Adrenal gland (tissue), 9 donors: ENCODE measurements at regions not wholly inside any gene's neighbourhood (a gene's known extent, or its start where the extent isn't known, plus 50 kb on each side); places are given as distances from the start of the nearest gene placed in this dataset.
"Not testable (repeated sequence)": the region's sequence is repeated elsewhere in the genome, so short reads cannot be mapped to it uniquely, and the experiment has no call there.

Experiments
- DNase-seq, 7 donors: peaks; one replicate each; pipeline ENCODE4 v3.0.0-alpha.2; 2019 to 2020
- H3K27ac ChIP-seq, 5 donors: fragments of 200-600 bp; sonication (generic) in 4 of 5; 1 replicate in 3 of 5; 2 replicates in 2 of 5; pipeline versions ENCODE4 v1.5.1 to v1.8.0; 2016 to 2020; ENCODE audit warnings: mild to moderate bottlenecking in 1 of 5
- H3K27me3 ChIP-seq: fragments of 200-600 bp; 2 replicates; pipeline ENCODE4 v1.8.0; 2021
- H3K36me3 ChIP-seq, 2 donors: fragments of 200-600 bp; replicated peaks in 1 of 2; 1 replicate in 1 of 2; 2 replicates in 1 of 2; pipeline versions ENCODE4 v1.5.1 to v1.8.0; 2018 to 2022
- H3K4me1 ChIP-seq, 2 donors: fragments of 200-600 bp; replicated peaks in 1 of 2; 1 replicate in 1 of 2; 2 replicates in 1 of 2; pipeline versions ENCODE4 v1.5.1 to v1.8.0; 2018 to 2021
- H3K4me3 ChIP-seq, 4 donors: fragments of 200-600 bp; sonication (generic) in 3 of 4; one replicate each; pipeline ENCODE4 v1.5.1; 2016 to 2018
- H3K9me3 ChIP-seq, 3 donors: fragments of 200-600 bp; sonication (generic) in 1 of 3; replicated peaks in 1 of 3; 1 replicate in 2 of 3; 2 replicates in 1 of 3; pipeline versions ENCODE4 v1.5.1 to v1.8.0; 2016 to 2021
- WGBS, 4 donors: extraction: QIAGEN DNeasy Blood & Tissue Kit in 2 of 4; methylation state at CpG; one replicate each; pipeline versions ENCODE4 v1.1.5 to v1.1.7; 2013 to 2017; 5-methylcytosine and 5-hydroxymethylcytosine counted together
- intact Hi-C, 2 donors: fragments of 100-400 bp; cut with DNase I; formaldehyde crosslinking; loops; one replicate each; pipeline versions ENCODE4 v1.14.1 to v1.15.0; 2022 to 2023
- TF ChIP-seq, protein P1 (sequence below), 6 experiments: fragments of 450-650 bp in 4 of 6; fragments of 200-600 bp in 2 of 6; sonication (generic) in 1 of 6; IDR thresholded peaks; 1 replicate in 5 of 6; 2 replicates in 1 of 6; pipeline versions ENCODE4 v1.5.1 to v1.8.0; 2016 to 2021; ENCODE audit warnings: antibody characterized with exemption in 6 of 6, mild to moderate bottlenecking in 2 of 6, moderate library complexity in 1 of 6
- donor health status: healthy with polysubstance abuse.
- donor health status: Bipolar disorder and iron deficiency.
- donor health status: DM: yes; HTN: yes; CAD: no.
- donor health status: DM: no; HTN: no; CAD: no.
- donor health status: DM: no; HTN: no; CAD: no.

DNA sequence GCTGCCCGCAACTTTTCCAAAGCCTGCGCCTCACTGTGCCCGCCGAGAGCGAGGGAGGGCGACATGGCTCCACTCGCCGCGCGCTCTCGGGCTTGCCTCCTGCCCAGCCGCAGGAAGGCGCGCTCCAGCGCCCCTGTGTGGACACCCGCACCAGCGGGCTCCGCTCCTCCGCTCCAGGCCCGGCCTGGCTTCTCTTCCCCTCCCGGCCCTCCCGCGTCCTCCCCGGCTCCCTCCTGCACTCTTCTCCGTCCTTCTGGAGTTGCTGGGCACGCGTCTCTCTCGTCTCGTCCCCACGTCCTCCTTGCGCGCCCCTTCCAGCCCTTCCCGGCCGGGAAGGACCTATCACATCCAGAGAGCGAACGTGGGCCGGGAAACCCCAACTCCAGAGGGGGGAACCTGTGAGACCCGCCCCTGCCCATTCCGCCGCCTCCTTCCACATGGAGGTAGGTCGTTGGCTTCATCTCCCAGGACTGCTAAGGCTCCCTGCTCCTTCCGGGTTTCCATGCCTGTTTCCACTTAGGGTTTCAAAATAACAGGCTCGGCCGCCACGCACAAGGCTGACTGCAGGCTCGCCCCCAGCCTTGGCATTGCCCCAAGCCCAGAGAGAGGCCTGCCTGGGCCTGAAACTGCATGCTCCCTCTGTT is 175.4 kb downstream of the ATP6V0E2 start:
- H3K36me3 ChIP-seq, H3K9me3 ChIP-seq, H3K27me3 ChIP-seq, H3K4me1 ChIP-seq, intact Hi-C loops: not testable (repeated sequence)
- 1 to 10% (median 4%) methylated on average over 8 to 27 of the region's 46 CpGs for WGBS, 4 donors
- peak; percentile 34 to 88 (median 55) for DNase-seq
- TF ChIP-seq, protein P1, sequence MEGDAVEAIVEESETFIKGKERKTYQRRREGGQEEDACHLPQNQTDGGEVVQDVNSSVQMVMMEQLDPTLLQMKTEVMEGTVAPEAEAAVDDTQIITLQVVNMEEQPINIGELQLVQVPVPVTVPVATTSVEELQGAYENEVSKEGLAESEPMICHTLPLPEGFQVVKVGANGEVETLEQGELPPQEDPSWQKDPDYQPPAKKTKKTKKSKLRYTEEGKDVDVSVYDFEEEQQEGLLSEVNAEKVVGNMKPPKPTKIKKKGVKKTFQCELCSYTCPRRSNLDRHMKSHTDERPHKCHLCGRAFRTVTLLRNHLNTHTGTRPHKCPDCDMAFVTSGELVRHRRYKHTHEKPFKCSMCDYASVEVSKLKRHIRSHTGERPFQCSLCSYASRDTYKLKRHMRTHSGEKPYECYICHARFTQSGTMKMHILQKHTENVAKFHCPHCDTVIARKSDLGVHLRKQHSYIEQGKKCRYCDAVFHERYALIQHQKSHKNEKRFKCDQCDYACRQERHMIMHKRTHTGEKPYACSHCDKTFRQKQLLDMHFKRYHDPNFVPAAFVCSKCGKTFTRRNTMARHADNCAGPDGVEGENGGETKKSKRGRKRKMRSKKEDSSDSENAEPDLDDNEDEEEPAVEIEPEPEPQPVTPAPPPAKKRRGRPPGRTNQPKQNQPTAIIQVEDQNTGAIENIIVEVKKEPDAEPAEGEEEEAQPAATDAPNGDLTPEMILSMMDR (IDR thresholded peaks at IDR 0.05), result peak in 1 of 6 experiments; percentile 15
- H3K4me3 ChIP-seq, result peak overlapping the region in 1 of 4 donors; percentile 49
- H3K27ac ChIP-seq, result peak overlapping the region in 2 of 5 donors; percentile 36 to 64

DNA sequence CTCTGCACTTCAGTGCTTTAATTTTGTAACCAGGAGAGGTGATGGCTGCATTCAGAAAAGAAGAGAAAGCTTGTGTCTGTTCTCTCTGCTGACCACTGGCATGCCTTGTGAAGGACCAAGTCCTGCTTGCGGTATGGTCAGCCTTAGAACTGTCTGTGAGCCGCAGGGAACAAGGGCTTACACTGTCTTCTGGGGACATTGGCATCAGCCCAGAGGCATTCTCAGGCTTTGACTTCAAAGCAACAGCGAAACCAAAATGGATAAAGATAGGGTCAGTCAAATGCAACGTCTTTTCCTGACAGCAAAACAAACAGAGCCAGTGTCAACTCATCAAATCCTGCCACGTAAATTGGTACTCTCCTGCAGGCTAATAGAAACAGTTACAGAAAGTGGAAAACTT is 179.6 kb downstream of the ATP6V0E2 start:
- intact Hi-C loops, result not testable (repeated sequence)

DNA sequence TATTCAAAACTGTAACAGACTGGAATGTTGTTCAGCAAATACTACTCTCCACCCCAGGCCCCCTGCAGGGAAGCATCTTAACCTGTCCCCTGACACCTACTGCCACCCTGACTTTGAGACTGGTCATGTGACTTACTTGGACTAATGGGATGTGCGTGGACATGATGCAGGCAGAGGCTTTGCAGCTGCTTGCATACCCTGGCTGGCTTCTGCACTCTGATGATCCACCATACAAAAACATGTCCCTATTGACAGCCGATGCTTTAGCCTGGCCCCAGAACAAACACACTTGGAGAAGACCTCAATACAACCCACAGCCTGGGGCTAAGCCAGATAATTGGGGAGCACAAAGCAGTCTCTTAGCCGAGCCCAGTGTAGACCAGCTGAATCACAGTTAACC is 180.5 kb downstream of the ATP6V0E2 start:
- WGBS, 4 donors, result 60 to 85% (median 80%) methylated on average over 1 to 3 of the region's 3 CpGs
- H3K4me3 ChIP-seq, H3K27me3 ChIP-seq, intact Hi-C loops, H3K36me3 ChIP-seq, DNase-seq, H3K27ac ChIP-seq, H3K9me3 ChIP-seq, H3K4me1 ChIP-seq: not testable (repeated sequence)

More for the DNA sequence above, 179.6 kb downstream of the ATP6V0E2 start:
- DNase-seq, H3K4me3 ChIP-seq, H3K27me3 ChIP-seq, H3K36me3 ChIP-seq, H3K9me3 ChIP-seq, H3K27ac ChIP-seq, H3K4me1 ChIP-seq: not testable (repeated sequence)
- WGBS, 4 donors, result 67 to 82% (median 76%) methylated on average over 5 of the region's 5 CpGs

DNA sequence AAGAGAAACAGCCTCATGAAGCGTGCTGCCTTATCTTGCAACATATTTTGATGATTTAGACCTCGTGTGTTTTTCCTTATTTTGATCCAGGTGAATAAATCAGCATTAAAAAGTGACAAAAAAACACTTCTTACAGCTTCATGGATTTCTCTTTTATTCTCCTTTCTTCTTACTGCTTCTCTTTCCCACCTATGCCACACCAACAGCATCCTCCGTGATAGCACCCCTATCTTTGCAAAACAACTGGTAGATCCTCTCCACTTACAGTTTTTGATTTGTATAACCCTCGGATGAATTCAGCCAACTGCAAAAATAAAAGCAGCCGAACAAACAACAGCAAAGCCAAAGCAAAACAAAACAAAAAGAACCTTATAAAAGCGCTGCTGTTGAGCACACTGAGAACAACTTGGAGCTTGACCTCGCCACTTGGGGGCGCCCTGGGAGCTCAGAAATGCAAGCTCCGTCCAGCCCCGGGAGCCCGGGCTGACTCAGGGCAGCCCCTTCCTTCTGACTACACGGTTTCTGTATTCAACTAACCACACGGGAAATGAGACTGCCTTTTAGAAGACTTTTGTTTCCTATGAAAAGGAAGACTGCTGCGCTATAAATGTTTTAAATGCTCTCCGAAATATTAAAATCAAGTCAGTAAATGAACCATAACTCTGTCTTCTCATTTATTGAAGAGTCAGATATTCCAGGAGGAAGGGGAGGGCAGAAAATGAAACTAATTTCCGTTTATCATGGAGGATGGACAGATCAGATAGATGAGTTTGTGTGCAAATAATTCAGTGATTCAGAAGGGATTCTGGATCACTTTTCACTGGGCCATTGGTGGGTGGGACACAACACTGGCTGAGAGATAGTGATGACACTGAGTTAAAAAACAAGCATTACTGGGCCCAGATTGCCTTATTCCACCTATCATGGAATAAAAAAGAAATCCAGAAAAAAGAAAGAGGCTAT is 186.8 kb downstream of the ATP6V0E2 start:
- H3K4me1 ChIP-seq, H3K27me3 ChIP-seq, H3K36me3 ChIP-seq, intact Hi-C loops, H3K9me3 ChIP-seq, H3K4me3 ChIP-seq, H3K27ac ChIP-seq: not testable (repeated sequence)
- peak; percentile 84 to 96 (median 90) for DNase-seq
- TF ChIP-seq, protein P1 (IDR thresholded peaks at IDR 0.05), result peak in 1 of 6 experiments; percentile 53
- 14 to 22% (median 15%) methylated on average over 8 to 12 of the region's 16 CpGs for WGBS, 4 donors

DNA sequence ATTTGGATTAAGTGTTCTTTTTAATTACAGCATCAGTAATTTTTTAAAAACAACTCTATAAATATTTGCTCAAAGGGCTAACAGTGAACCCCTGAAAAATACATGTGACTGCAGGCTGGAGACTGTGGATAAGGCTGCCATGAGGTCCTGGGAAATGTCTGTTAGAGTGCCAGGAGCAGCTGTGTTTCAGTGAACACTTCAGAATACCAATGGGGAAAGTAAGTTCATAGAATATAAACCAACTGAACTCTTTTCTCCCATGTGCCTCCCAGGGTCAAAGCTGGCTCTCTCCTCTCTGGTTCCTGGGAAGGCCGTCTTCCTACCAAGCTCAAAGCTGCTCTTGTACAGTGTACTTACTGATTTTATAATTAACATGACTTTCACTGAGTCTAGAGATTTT is 189.4 kb downstream of the ATP6V0E2 start:
- 79 to 90% (median 84%) methylated on average over 1 of the region's 1 CpG for WGBS, 4 donors
- intact Hi-C loops, H3K4me1 ChIP-seq, H3K36me3 ChIP-seq, DNase-seq, H3K27me3 ChIP-seq, H3K4me3 ChIP-seq, H3K27ac ChIP-seq, H3K9me3 ChIP-seq: not testable (repeated sequence)

DNA sequence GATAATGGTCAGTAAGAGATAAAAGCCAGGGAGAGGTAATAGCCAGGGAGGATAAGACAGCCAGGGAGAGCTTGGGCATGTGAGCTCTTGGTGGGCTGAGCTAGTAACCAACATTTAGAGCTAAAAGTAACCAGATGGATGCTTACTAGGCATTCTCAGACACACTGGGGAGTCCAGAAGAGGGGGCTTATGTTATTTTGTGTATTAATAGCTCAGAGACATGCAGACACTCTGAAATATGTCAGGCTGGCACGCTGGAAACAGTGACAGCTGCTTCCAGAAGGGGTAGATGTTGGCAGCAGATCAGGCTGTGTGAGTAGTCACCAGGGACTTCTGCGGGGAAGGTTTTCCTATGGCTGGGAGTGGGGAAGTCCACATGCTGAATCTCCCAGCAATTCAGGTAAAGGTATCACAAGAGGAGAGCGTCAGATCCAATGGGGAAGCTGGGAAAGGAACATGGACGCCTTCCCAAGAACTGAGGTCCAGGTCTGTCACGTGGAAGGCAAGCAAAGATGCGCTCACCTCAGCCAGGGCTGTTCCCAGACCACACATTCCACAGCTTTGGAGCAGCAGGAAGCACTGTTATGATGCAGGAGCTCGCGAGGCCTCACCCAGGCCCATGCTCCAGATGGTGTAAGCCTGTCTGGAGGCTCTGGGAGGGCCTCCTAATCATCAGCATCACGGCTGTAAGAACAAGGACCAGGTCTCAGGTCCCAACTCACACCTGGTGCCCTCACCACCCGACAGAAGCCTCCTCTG is 196.0 kb downstream of the ATP6V0E2 start:
- H3K4me1 ChIP-seq, H3K27ac ChIP-seq, H3K36me3 ChIP-seq, H3K27me3 ChIP-seq, intact Hi-C loops, H3K4me3 ChIP-seq, H3K9me3 ChIP-seq, DNase-seq: not testable (repeated sequence)
- 75 to 93% (median 78%) methylated on average over 2 to 10 of the region's 10 CpGs for WGBS, 4 donors

DNA sequence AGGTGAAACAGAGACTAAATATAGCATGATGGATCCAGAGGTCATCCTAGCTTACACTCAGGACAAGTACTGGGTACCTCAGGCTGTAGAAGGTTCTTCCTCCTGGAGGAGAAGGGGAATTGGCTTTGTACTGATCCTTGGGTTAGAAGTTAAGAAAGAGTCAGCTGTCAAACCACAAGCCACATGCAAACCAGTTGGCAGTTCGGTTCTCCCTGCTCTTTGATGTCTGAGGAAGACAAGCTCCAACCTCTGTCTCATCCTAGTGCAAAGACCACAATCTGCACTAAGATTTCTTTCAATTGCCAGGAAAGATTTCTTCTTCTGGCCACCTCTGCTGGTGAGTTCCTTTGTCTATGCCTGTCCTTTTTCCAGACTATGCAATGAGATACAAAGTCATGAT is 203.8 kb downstream of the ATP6V0E2 start:
- DNase-seq, H3K36me3 ChIP-seq, H3K9me3 ChIP-seq, intact Hi-C loops, H3K4me3 ChIP-seq, H3K27ac ChIP-seq, H3K4me1 ChIP-seq, H3K27me3 ChIP-seq: not testable (repeated sequence)
- 57 to 78% (median 70%) methylated on average over 1 of the region's 1 CpG for WGBS, 4 donors

DNA sequence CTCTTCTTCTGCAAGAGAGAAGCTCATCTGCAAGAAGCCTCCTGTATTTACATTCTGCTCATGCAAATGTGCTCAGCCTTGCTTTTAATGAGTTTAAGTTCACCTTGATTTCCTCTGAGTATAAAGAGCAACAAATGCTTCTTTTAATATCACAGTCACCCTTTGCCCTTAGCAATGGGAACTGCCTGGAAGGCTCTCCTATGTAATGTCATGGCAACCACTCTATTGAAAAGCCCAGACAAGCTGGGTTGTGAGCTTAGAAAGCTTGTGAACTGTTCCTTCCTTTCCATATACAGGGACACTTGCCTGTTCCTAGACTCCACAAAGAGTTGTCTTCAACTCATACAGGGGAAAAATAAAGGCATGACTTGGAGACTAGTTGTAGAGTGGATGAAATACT is 208.1 kb downstream of the ATP6V0E2 start:
- intact Hi-C loops, H3K27ac ChIP-seq, H3K9me3 ChIP-seq, H3K4me1 ChIP-seq, H3K4me3 ChIP-seq, DNase-seq, H3K27me3 ChIP-seq, H3K36me3 ChIP-seq: not testable (repeated sequence)
